22Rv1 (cell line): ENCODE measurements at regions not wholly inside any gene's neighbourhood (a gene's known extent, or its start where the extent isn't known, plus 50 kb on each side); places are given as distances from the start of the nearest gene placed in this dataset.

Experiments used
- H3K27ac ChIP-seq: fragments of 450-650 bp; 2 replicates; pipeline ENCODE4 v1.5.1; 2017
- ZFX ChIP-seq: fragments of 450-650 bp; IDR thresholded peaks from 2 replicates; pipeline ENCODE4 v1.6.1; 2017; ENCODE audit warnings: antibody characterized with exemption, borderline replicate concordance
- TF ChIP-seq, protein P1 (sequence below): fragments of 450-650 bp; IDR thresholded peaks from 2 replicates; pipeline ENCODE4 v1.5.1; 2017; ENCODE audit warnings: mild to moderate bottlenecking

DNA sequence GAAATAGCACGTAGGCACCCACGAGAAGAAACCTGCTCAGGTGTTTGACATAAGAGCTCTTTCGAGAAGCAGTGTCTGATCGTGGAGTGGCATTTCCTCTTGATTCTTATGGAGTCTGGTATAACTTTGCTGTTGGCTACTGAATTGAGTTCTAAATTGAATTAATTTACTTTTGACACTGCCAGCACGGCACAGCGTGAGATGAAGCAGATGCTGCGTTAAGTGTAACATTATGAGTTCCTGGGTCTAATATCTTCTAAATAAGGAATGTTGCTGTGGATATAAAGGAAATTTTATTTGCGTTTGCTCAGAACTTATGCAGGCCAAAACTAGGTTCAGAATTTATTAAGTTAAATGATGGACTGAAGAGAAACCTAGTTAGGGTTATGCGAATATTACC, 919.9 kb downstream of the TUSC7 start:
- no peak for TF ChIP-seq ZFX
- TF ChIP-seq, protein P1, sequence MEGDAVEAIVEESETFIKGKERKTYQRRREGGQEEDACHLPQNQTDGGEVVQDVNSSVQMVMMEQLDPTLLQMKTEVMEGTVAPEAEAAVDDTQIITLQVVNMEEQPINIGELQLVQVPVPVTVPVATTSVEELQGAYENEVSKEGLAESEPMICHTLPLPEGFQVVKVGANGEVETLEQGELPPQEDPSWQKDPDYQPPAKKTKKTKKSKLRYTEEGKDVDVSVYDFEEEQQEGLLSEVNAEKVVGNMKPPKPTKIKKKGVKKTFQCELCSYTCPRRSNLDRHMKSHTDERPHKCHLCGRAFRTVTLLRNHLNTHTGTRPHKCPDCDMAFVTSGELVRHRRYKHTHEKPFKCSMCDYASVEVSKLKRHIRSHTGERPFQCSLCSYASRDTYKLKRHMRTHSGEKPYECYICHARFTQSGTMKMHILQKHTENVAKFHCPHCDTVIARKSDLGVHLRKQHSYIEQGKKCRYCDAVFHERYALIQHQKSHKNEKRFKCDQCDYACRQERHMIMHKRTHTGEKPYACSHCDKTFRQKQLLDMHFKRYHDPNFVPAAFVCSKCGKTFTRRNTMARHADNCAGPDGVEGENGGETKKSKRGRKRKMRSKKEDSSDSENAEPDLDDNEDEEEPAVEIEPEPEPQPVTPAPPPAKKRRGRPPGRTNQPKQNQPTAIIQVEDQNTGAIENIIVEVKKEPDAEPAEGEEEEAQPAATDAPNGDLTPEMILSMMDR = no peak
- H3K27ac ChIP-seq = no peak overlapping the region

DNA sequence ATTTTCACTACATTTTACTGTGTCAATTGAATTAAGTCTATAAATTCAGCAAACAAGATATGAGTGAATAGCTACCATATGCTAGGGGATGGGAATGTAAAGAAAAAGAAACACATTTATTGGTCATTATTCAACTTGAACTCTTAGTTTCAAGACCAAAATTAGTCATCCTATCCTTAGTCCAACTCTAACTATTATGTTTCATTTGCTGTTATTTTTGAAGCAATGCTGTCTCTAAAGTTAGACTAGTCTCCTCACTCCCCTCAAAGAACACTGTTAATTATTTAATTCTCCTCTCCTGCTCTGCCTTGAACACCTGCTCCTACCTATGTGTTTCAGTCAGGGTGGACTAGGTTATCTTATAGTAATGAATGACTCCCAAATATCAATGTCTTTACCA, 920.9 kb downstream of the TUSC7 start:
- no peak overlapping the region for H3K27ac ChIP-seq
- no peak for TF ChIP-seq ZFX
- TF ChIP-seq, protein P1 = no peak

DNA sequence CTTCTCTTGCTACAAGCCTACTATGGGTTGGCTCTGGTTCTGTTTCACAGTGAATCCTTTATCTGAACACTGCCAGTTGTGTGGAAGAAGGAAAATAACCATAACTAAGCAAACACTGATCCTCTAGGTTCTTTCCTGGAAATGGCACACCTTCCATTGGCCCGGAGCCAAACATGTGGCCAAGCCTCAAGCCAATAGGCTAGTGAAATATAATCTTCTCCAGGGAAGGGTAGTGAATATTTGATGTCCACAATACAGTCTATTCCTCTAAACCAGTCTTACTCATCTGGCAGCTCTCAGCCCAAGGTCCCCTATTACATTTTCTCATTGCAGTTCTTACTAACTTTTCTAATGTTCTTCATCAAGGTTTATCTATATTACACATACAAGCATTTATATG, 921.3 kb downstream of the TUSC7 start:
- no peak for TF ChIP-seq ZFX
- TF ChIP-seq, protein P1 = no peak
- H3K27ac ChIP-seq = no peak overlapping the region

DNA sequence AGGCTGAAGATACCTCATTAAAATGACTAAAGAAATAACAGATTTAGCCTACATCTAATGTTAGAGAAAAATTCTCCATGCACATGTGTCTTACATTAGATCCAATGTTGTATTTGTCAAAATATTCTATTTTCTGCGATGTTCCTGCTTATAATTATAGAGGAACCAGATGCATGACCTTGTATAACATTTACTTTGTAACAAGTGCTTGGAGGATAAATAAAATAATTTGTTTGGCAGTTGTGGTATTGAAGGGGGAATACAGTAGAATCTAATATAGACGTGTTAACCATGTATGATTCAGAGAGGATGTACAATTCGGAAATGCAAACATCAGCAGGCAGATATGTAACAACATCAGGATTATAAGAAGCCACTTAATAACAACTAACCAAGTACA, 922.2 kb downstream of the TUSC7 start:
- no peak overlapping the region for H3K27ac ChIP-seq
- no peak for TF ChIP-seq ZFX
- TF ChIP-seq, protein P1 = no peak

DNA sequence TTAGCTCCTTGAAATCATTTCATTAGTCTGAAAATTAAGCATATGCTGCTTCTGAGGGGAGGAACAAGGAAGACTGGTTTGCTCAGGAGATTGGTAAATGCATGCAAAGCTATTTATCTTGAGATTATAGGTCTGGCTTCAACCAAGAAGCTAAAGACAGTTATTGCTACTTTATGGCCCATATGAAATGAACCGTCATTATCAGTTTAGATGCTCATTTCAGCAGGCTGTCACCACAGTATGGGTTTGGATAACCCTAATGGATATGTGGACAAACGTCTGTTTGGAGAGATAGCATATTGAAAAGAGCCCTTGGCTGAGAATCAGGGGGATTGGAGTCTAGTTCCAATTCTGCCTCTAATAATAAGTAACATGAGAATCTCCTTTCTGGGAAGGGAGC, 922.6 kb downstream of the TUSC7 start:
- no peak overlapping the region for H3K27ac ChIP-seq
- no peak for TF ChIP-seq ZFX
- TF ChIP-seq, protein P1 = no peak

DNA sequence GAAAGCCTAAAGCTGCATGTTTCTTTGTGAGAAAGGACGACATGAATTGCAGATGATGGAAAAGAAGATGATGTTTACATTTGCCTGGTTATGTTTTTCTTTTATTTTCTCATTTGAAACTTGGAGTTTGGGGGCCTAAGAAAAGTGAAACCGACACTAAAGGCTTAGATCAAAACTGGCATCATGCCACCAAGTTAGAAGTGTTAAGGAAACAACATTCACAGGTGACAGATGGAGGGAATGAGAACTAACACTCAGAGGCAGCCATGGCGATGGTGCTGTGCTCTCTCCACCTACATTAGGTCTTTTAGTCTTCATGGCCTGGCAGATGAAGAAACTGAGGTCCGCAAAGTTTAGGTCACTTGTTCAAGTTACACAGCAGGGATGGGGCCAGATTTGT, 923.6 kb downstream of the TUSC7 start:
- TF ChIP-seq, protein P1 = no peak
- no peak for TF ChIP-seq ZFX
- H3K27ac ChIP-seq = no peak overlapping the region

DNA sequence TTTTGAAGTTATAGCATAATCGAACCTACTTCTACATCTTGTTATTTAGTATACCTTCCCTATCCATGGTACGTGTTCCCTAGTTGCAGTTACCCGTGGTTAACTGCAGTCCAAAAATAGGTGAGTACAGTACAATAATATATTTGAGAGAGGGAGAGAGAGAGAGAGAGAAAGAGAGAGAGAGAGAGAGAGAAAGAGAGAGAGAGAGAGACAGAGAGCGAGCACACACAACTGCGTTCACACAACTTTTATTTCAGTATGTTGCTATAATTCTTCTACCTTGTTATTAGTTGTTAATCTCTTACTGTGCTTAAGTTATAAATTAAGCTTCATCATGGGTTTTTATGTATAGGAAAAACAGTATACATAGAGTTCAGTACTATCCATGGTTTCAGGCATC, 928.1 kb downstream of the TUSC7 start:
- TF ChIP-seq, protein P1 = no peak
- TF ChIP-seq ZFX = no peak
- H3K27ac ChIP-seq = no peak overlapping the region
